ENCODE measurements at regions not wholly inside any gene's neighbourhood (a gene's known extent, or its start where the extent isn't known, plus 50 kb on each side); places are given as distances from the start of the nearest gene placed in this dataset.

DNA sequence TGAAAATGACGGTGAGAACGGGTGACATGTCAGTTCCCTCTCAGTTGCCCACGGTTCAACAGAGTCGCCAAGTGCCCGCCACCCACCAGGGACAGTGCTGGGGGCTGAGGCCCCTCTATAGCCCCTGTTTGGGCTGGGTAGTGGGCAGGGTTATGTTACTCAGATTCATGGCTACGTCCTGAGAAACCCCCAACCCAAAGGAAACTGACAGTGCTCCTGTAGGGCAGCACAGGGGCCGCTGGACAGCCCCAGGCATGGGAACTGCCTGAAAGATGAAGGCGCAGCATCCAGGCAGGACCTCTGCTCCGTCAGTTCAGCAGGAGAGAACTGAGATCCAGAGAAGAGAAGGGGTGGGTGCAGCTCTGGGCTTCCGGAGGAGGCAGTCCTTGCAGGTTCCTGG, 118.9 kb upstream of the PMEPA1 start:
- TF ChIP-seq EZH2 (IDR thresholded peaks at IDR 0.05; ENCODE audit: borderline replicate concordance, control insufficient read depth, low read depth, low read length) (no peak), RAD21 (IDR thresholded peaks at IDR 0.05; ENCODE audit: insufficient read depth, low read depth, low read length) (no peak), YY1 (IDR thresholded peaks at IDR 0.05; ENCODE audit: low read depth, low read length) (no peak), POLR2A (IDR thresholded peaks at IDR 0.05; ENCODE audit: low read depth, low read length) (no peak), NFYB (IDR thresholded peaks at IDR 0.05; ENCODE audit: insufficient read depth, low read depth, low read length) (no peak), NR2C2 (IDR thresholded peaks at IDR 0.05; ENCODE audit: borderline replicate concordance, control insufficient read depth, insufficient read length, low read depth) (no peak), HDAC6 (IDR thresholded peaks at IDR 0.05; ENCODE audit: unreplicated experiment) (no peak)
- TF ChIP-seq, protein P1, sequence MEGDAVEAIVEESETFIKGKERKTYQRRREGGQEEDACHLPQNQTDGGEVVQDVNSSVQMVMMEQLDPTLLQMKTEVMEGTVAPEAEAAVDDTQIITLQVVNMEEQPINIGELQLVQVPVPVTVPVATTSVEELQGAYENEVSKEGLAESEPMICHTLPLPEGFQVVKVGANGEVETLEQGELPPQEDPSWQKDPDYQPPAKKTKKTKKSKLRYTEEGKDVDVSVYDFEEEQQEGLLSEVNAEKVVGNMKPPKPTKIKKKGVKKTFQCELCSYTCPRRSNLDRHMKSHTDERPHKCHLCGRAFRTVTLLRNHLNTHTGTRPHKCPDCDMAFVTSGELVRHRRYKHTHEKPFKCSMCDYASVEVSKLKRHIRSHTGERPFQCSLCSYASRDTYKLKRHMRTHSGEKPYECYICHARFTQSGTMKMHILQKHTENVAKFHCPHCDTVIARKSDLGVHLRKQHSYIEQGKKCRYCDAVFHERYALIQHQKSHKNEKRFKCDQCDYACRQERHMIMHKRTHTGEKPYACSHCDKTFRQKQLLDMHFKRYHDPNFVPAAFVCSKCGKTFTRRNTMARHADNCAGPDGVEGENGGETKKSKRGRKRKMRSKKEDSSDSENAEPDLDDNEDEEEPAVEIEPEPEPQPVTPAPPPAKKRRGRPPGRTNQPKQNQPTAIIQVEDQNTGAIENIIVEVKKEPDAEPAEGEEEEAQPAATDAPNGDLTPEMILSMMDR (IDR thresholded peaks at IDR 0.05 in 2 of 3, conservative IDR thresholded peaks at IDR 0.05 in 1 of 3; ENCODE audit: control insufficient read depth in 2 of 3, extremely low read depth in 1 of 3, insufficient read depth in 1 of 3, low read depth in 3 of 3, low read length in 3 of 3) = no peak
- TF ChIP-seq, protein P2, sequence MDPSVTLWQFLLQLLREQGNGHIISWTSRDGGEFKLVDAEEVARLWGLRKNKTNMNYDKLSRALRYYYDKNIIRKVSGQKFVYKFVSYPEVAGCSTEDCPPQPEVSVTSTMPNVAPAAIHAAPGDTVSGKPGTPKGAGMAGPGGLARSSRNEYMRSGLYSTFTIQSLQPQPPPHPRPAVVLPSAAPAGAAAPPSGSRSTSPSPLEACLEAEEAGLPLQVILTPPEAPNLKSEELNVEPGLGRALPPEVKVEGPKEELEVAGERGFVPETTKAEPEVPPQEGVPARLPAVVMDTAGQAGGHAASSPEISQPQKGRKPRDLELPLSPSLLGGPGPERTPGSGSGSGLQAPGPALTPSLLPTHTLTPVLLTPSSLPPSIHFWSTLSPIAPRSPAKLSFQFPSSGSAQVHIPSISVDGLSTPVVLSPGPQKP (IDR thresholded peaks at IDR 0.05; ENCODE audit: low read depth, low read length) = no peak

Data from GM12878 (cell line).